OCI-LY7 (cell line): ENCODE measurements at regions not wholly inside any gene's neighbourhood (a gene's known extent, or its start where the extent isn't known, plus 50 kb on each side); places are given as distances from the start of the nearest gene placed in this dataset.

ENCODE experiments used
- CTCF ChIP-seq: fragments of 200-600 bp; sonication (generic); conservative IDR thresholded peaks from 2 replicates; pipeline ENCODE4 v1.5.1; 2014; ENCODE audit warnings: mild to moderate bottlenecking, antibody characterized with exemption, low read length, moderate library complexity, mixed read lengths
- EZH2phosphoT487 ChIP-seq: fragments of 200-600 bp; sonication (generic); IDR thresholded peaks from 2 replicates; pipeline ENCODE4 v1.6.1; 2018; ENCODE audit warnings: low read depth, borderline replicate concordance, mild to moderate bottlenecking, mixed run types, antibody characterized with exemption, low read length, moderate library complexity, mixed read lengths

GRCh38 chr4:179164267-179164999, 1722.2 kb upstream of the AGA start:
- TF ChIP-seq CTCF (no peak), EZH2phosphoT487 (no peak)
